ENCODE measurements at regions not wholly inside any gene's neighbourhood (a gene's known extent, or its start where the extent isn't known, plus 50 kb on each side); places are given as distances from the start of the nearest gene placed in this dataset.

DNA sequence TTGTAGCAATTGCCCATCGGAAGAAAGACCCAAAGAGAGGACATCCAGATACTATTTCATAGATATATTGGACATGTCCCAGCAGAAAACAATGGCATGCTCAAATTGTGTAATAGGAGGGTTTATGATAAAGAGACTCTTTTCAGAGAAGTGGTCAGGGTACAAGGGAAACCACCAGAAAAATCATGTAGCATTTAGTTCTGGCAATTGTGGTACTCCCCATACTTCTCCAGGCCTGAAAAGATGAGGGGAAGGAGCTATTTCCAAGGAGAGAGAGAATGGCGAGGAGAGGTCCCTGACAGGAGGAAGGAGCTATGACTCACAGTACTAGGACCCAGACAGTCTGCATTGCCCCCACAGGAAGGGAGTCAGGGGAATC, 68.4 kb upstream of the ADO start:
- Histone ChIP-seq H3K9me3 (ENCODE audit: low read depth) (no peaks in the 10 kb centered on the region), H3K27ac (no peak overlapping the region), H3K36me3 (no peaks in the 10 kb centered on the region), H3K27me3 (no peaks in the 10 kb centered on the region), H3K4me1 (ENCODE audit: low read depth) (no peaks in the 10 kb centered on the region), H3K4me3 (no peak overlapping the region)
- no peak for DNase-seq (ENCODE audit: low read depth in 1 of 2, low spot score in 1 of 2)
- TF ChIP-seq, protein P1, sequence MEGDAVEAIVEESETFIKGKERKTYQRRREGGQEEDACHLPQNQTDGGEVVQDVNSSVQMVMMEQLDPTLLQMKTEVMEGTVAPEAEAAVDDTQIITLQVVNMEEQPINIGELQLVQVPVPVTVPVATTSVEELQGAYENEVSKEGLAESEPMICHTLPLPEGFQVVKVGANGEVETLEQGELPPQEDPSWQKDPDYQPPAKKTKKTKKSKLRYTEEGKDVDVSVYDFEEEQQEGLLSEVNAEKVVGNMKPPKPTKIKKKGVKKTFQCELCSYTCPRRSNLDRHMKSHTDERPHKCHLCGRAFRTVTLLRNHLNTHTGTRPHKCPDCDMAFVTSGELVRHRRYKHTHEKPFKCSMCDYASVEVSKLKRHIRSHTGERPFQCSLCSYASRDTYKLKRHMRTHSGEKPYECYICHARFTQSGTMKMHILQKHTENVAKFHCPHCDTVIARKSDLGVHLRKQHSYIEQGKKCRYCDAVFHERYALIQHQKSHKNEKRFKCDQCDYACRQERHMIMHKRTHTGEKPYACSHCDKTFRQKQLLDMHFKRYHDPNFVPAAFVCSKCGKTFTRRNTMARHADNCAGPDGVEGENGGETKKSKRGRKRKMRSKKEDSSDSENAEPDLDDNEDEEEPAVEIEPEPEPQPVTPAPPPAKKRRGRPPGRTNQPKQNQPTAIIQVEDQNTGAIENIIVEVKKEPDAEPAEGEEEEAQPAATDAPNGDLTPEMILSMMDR (IDR thresholded peaks at IDR 0.05; ENCODE audit: low read depth, low read length): no peak

DNA sequence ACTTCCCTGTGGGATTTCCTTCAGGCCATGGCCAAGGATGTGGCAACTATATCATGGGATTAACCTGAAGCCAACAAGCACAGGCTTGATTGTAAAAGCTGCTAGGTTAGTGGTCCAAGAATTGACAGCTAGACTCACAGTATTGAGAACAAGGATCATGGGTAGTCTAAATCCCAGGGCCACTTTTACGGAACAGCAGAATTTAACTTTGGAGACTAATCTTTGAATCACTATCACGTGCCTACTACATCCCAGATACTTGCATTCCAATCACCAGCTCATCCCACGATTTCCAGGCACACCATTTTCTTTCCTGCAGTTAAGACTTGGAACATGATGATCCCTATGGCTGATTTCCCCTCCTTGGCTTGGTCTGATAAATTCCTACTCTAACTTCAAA, 65.6 kb upstream of the ADO start:
- Histone ChIP-seq H3K27ac (no peak overlapping the region), H3K9me3 (ENCODE audit: low read depth) (no peaks in the 10 kb centered on the region), H3K27me3 (no peaks in the 10 kb centered on the region), H3K4me1 (ENCODE audit: low read depth) (no peaks in the 10 kb centered on the region), H3K36me3 (no peaks in the 10 kb centered on the region), H3K4me3 (no peak overlapping the region)
- DNase-seq (ENCODE audit: low read depth in 1 of 2, low spot score in 1 of 2): peak in 1 of 2 donors; percentile 41
- TF ChIP-seq, protein P1 (IDR thresholded peaks at IDR 0.05; ENCODE audit: low read depth, low read length): no peak

DNA sequence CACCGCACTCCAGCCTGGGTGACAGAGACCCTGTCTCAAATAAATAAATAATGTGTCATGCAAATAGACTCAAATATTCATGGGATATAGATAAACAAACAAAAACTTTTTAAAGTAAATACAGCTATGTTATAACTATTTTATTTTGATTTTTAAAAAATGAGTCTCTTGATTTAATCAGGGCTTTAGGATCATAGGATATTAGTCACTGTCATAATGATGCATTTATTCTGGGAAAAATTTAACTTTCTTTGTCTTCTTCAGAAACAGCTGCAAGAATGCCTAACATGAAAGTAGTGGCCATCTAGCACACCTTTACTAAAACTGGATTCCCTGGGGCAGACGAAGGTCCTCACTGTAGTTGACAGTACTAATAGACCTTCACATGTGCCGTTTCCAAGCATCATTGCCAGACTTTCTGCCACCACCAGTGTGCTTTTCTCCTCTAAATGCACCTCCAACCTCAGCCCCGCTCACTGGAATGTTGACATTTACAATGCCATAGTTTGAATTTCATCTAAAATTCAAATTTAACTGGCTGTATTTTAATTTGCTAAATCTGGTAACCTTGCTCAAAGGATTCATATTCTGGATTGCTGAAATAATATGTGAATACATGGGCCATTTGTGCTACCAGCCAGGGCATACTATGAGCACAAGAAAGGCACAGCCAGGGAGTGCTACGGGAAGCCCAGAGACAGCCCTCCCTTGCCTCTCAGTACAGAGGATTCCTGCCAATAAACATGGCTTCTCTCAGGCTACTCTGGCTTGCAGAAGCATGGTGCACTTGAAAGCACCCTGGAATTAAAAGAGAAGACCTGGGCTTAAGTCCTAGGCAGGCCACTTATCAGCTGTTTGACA, 63.4 kb upstream of the ADO start:
- H3K4me1 ChIP-seq (ENCODE audit: low read depth): no peaks in the 10 kb centered on the region
- H3K27me3 ChIP-seq: no peaks in the 10 kb centered on the region
- no peak for DNase-seq (ENCODE audit: low read depth in 1 of 2, low spot score in 1 of 2)
- no peak overlapping the region for H3K4me3 ChIP-seq
- no peaks in the 10 kb centered on the region for H3K9me3 ChIP-seq (ENCODE audit: low read depth)
- TF ChIP-seq, protein P1 (IDR thresholded peaks at IDR 0.05; ENCODE audit: low read depth, low read length): no peak
- H3K27ac ChIP-seq: no peak overlapping the region
- no peaks in the 10 kb centered on the region for H3K36me3 ChIP-seq

DNA sequence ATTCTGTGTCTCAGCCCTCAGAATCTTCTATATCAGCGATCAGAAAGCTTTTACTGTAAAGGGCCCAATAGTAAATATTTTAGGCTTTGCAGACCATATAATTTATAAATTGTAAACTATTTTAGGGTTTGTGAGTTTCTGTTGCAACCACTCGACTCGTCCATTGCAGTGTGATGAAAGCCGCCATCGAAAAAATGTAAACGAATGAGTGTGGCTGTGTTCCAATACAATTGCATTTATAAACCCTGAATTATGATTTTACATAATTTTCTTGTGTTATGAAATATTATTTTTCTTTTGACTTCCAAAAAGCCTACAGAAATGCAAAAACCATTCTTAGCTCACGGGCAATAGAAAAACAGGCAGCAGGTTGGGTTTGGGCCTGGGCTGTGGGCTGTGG, 62.5 kb upstream of the ADO start:
- no peak for DNase-seq (ENCODE audit: low read depth in 1 of 2, low spot score in 1 of 2)
- H3K9me3 ChIP-seq (ENCODE audit: low read depth): no peaks in the 10 kb centered on the region
- no peaks in the 10 kb centered on the region for H3K27me3 ChIP-seq
- H3K27ac ChIP-seq: no peak overlapping the region
- no peaks in the 10 kb centered on the region for H3K36me3 ChIP-seq
- H3K4me1 ChIP-seq (ENCODE audit: low read depth): no peaks in the 10 kb centered on the region
- TF ChIP-seq, protein P1 (IDR thresholded peaks at IDR 0.05; ENCODE audit: low read depth, low read length): no peak
- no peak overlapping the region for H3K4me3 ChIP-seq

DNA sequence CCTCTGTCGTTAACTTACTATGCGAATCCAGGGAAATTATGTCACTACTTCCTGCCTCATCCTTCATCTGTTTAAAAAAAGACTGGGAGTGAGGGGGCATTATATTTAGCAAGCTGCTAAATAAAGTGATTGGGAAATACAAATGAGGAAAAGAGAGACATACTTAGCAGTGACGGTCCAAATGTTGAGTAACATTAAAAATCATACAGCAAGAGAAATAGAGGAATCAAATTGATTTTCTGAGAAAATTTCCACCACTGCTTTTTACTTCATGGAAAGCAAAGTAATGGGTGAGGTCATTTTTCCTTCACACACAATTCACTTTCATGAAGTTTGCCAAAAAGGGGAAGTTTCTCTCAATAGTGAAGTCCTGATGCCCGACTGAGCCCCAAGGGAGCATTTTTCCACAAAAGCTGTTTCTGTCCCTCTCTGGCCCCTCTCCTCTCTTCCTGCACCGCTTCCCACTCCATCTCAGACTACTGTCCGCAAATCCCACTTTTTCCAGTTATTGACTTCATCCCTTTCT, 61.9 kb upstream of the ADO start:
- peak in 1 of 2 donors; percentile 35 for DNase-seq (ENCODE audit: low read depth in 1 of 2, low spot score in 1 of 2)
- H3K9me3 ChIP-seq (ENCODE audit: low read depth): no peaks in the 10 kb centered on the region
- TF ChIP-seq, protein P1 (IDR thresholded peaks at IDR 0.05; ENCODE audit: low read depth, low read length): no peak
- no peaks in the 10 kb centered on the region for H3K4me1 ChIP-seq (ENCODE audit: low read depth)
- H3K4me3 ChIP-seq: no peak overlapping the region
- no peak overlapping the region for H3K27ac ChIP-seq
- no peaks in the 10 kb centered on the region for H3K36me3 ChIP-seq
- no peaks in the 10 kb centered on the region for H3K27me3 ChIP-seq
